SK-N-SH (cell line): ENCODE measurements at regions not wholly inside any gene's neighbourhood (a gene's known extent, or its start where the extent isn't known, plus 50 kb on each side); places are given as distances from the start of the nearest gene placed in this dataset.

ENCODE experiments used
- CTCF ChIP-seq: fragments of 200-600 bp; sonication (generic); IDR thresholded peaks from 2 replicates; pipeline ENCODE4 v1.6.1; 2017; ENCODE audit warnings: antibody characterized with exemption, mild to moderate bottlenecking, moderate library complexity
- EZH2phosphoT487 ChIP-seq: fragments of 200-600 bp; sonication (generic); IDR thresholded peaks from 2 replicates; pipeline ENCODE4 v1.6.1; 2017; ENCODE audit warnings: low read depth, mixed run types, mild to moderate bottlenecking, antibody characterized with exemption, moderate library complexity, borderline replicate concordance
- FOXJ3 ChIP-seq: sonication (generic); formaldehyde crosslinking; IDR thresholded peaks from 2 replicates; pipeline ENCODE4 v1.5.1; 2020; ENCODE audit warnings: mild to moderate bottlenecking, missing genetic modification reagents
- RXRA ChIP-seq: IDR thresholded peaks from 2 replicates; pipeline ENCODE4 v1.4.0; 2012; ENCODE audit warnings: low read depth, mild to moderate bottlenecking, borderline replicate concordance
- TF ChIP-seq, protein P1 (sequence below): IDR thresholded peaks from 2 replicates; pipeline ENCODE4 v1.4.0; 2012; ENCODE audit warnings: low read depth, borderline replicate concordance

DNA sequence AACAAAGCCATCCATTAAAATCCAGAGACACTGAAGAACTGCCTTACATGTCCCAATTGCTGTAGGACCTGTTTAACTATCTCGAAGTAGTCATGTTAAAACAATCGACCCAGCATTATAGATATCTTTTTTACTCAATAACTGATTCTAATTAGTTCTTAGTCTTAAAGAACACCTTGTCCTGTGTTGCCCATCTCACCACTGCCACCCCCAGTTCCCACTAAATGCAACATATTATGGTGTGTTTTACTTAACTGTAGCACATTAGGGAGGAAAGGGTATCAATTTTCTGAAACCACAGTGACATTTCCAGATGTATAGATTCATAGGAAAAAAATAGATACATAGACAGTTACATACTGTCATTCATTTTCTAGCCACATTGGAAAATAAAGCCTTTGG is 221.2 kb downstream of the MEF2C start:
- no peak for TF ChIP-seq FOXJ3 (CRISPR knock-in tag)
- TF ChIP-seq CTCF: no peak
- no peak for TF ChIP-seq RXRA
- TF ChIP-seq EZH2phosphoT487: no peak
- TF ChIP-seq, protein P1, sequence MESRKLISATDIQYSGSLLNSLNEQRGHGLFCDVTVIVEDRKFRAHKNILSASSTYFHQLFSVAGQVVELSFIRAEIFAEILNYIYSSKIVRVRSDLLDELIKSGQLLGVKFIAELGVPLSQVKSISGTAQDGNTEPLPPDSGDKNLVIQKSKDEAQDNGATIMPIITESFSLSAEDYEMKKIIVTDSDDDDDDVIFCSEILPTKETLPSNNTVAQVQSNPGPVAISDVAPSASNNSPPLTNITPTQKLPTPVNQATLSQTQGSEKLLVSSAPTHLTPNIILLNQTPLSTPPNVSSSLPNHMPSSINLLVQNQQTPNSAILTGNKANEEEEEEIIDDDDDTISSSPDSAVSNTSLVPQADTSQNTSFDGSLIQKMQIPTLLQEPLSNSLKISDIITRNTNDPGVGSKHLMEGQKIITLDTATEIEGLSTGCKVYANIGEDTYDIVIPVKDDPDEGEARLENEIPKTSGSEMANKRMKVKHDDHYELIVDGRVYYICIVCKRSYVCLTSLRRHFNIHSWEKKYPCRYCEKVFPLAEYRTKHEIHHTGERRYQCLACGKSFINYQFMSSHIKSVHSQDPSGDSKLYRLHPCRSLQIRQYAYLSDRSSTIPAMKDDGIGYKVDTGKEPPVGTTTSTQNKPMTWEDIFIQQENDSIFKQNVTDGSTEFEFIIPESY: no peak
